Tibial nerve (tissue), 4 donors: ENCODE measurements at regions not wholly inside any gene's neighbourhood (a gene's known extent, or its start where the extent isn't known, plus 50 kb on each side); places are given as distances from the start of the nearest gene placed in this dataset.
A peak's percentile ranks its signal among the peaks of the same experiment; 100 is the strongest.

ENCODE experiments used
- DNase-seq, 2 donors: peaks; one replicate each; pipeline ENCODE4 v3.0.0-alpha.2; 2019; ENCODE audit warnings: low spot score in 2 of 2
- H3K27ac ChIP-seq, 4 donors: fragments of 200-600 bp; sonication (generic) in 3 of 4; one replicate each; pipeline ENCODE4 v1.5.1; 2017 to 2019; ENCODE audit warnings: mild to moderate bottlenecking in 1 of 4
- H3K27me3 ChIP-seq, 2 donors: fragments of 200-600 bp; sonication (generic) in 1 of 2; one replicate each; pipeline versions ENCODE4 v1.5.1 to v1.6.0; 2017 to 2019
- H3K36me3 ChIP-seq, 3 donors: fragments of 200-600 bp; sonication (generic); one replicate each; pipeline ENCODE4 v1.5.1; 2018 to 2019
- H3K4me1 ChIP-seq, 4 donors: fragments of 200-600 bp; sonication (generic) in 3 of 4; one replicate each; pipeline ENCODE4 v1.5.1; 2017 to 2019
- H3K4me3 ChIP-seq, 4 donors: fragments of 200-600 bp; sonication (generic) in 3 of 4; one replicate each; pipeline ENCODE4 v1.5.1; 2017 to 2019; ENCODE audit warnings: mild to moderate bottlenecking in 1 of 4, moderate library complexity in 1 of 4
- H3K9me3 ChIP-seq, 4 donors: fragments of 200-600 bp; sonication (generic) in 3 of 4; one replicate each; pipeline ENCODE4 v1.5.1; 2017 to 2019
- EP300 ChIP-seq, 2 donors: sonication (generic); formaldehyde crosslinking; IDR thresholded peaks; one replicate each; pipeline ENCODE4 v1.6.1; 2017; ENCODE audit warnings: antibody characterized with exemption in 2 of 2, mild to moderate bottlenecking in 1 of 2
- POLR2A ChIP-seq, 2 donors: fragments of 450-650 bp; IDR thresholded peaks; one replicate each; pipeline ENCODE4 v1.6.1; 2017; ENCODE audit warnings: antibody characterized with exemption in 2 of 2, mild to moderate bottlenecking in 2 of 2, moderate library complexity in 2 of 2
- WGBS, 2 donors: methylation state at CpG; one replicate each; pipeline ENCODE4 v1.1.5; 2018; 5-methylcytosine and 5-hydroxymethylcytosine counted together
- TF ChIP-seq, protein P1 (sequence below), 5 experiments: fragments of 200-600 bp in 3 of 5; fragments of 450-650 bp in 2 of 5; sonication (generic) in 3 of 5; IDR thresholded peaks; one replicate each; pipeline ENCODE4 v1.5.1; 2016 to 2019; ENCODE audit warnings: antibody characterized with exemption in 5 of 5, mild to moderate bottlenecking in 3 of 5, moderate library complexity in 2 of 5

DNA sequence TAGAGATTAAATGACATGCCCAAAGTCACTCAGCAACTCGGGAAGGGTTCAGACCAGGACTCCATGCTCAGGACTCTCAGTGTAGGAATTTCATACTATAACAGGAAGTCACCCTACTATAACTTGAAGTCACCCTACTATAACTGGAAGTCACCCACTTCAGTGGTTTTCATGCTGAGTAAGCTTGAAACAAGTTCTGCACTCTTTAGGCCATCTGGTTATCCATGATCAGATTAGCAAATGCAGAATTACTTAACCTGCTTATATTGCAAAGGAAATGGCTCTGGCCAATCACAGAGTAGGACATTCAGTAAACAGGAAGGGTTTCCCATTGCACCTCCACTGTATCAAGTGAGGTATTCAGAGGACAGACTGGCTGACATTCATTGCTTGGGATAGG, 1240.4 kb downstream of the GATA3 start:
- Histone ChIP-seq H3K27me3 (no peaks in the 10 kb centered on the region), H3K27ac (no peak overlapping the region), H3K9me3 (no peaks in the 10 kb centered on the region), H3K36me3 (no peaks in the 10 kb centered on the region), H3K4me3 (no peak overlapping the region), H3K4me1 (no peaks in the 10 kb centered on the region)
- TF ChIP-seq, protein P1, sequence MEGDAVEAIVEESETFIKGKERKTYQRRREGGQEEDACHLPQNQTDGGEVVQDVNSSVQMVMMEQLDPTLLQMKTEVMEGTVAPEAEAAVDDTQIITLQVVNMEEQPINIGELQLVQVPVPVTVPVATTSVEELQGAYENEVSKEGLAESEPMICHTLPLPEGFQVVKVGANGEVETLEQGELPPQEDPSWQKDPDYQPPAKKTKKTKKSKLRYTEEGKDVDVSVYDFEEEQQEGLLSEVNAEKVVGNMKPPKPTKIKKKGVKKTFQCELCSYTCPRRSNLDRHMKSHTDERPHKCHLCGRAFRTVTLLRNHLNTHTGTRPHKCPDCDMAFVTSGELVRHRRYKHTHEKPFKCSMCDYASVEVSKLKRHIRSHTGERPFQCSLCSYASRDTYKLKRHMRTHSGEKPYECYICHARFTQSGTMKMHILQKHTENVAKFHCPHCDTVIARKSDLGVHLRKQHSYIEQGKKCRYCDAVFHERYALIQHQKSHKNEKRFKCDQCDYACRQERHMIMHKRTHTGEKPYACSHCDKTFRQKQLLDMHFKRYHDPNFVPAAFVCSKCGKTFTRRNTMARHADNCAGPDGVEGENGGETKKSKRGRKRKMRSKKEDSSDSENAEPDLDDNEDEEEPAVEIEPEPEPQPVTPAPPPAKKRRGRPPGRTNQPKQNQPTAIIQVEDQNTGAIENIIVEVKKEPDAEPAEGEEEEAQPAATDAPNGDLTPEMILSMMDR (IDR thresholded peaks at IDR 0.05): no peak
- TF ChIP-seq EP300 (IDR thresholded peaks at IDR 0.05): no peak
- TF ChIP-seq POLR2A (IDR thresholded peaks at IDR 0.05): no peak
- WGBS, 2 donors: 70 to 83% methylated on average over 1 of the region's 1 CpG
- no peak for DNase-seq

DNA sequence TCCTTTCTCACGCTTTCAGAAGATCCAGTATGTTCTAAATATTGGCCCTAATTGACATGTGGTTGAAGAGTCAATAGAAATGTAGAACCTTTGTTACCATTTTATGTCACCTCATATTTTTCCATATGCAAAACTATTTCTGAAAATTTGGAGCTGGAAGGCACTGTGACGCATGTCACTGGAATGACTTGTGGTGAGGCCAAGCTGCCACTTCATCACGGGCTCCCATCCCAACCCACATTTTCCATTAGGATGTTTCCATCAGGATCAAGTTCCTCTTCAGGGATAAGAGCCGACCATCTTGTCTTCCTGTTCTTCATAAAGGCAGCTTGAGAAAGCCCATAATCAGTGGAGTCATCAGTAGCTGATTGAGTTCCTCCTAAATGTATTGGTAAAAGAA, 1241.7 kb downstream of the GATA3 start:
- Histone ChIP-seq H3K4me1 (no peaks in the 10 kb centered on the region), H3K9me3 (no peaks in the 10 kb centered on the region), H3K27me3 (no peaks in the 10 kb centered on the region), H3K27ac (no peak overlapping the region), H3K4me3 (no peak overlapping the region), H3K36me3 (no peaks in the 10 kb centered on the region)
- 89 to 93% methylated on average over 4 of the region's 4 CpGs for WGBS, 2 donors
- DNase-seq: no peak
- TF ChIP-seq EP300 (IDR thresholded peaks at IDR 0.05) (no peak), POLR2A (IDR thresholded peaks at IDR 0.05) (no peak)
- TF ChIP-seq, protein P1 (IDR thresholded peaks at IDR 0.05): no peak

DNA sequence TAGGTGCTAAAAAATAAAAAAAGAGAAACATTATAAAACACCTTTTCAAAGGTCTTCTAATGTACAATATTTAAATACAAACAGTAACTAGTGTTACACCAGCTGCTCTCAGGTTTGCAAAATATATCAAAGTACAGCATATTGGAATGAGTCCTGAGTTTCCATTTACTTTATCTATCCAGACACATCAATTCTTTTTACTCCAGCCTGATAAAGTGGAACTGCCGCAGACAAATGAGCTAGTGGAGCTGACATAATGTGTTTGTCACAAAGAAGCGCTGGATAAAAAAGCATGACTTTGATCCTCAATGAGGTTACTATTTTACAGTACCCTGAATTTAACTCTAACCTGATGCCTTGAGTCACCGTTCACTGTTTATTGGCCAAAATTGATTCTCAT, 1243.1 kb downstream of the GATA3 start:
- Histone ChIP-seq H3K4me1 (no peaks in the 10 kb centered on the region), H3K27ac (no peak overlapping the region), H3K27me3 (no peaks in the 10 kb centered on the region), H3K36me3 (no peaks in the 10 kb centered on the region), H3K4me3 (no peak overlapping the region), H3K9me3 (no peaks in the 10 kb centered on the region)
- WGBS, 2 donors: 84 to 87% methylated on average over 3 of the region's 3 CpGs
- TF ChIP-seq, protein P1 (IDR thresholded peaks at IDR 0.05): no peak
- no peak for TF ChIP-seq POLR2A (IDR thresholded peaks at IDR 0.05)
- TF ChIP-seq EP300 (IDR thresholded peaks at IDR 0.05): no peak
- no peak for DNase-seq

DNA sequence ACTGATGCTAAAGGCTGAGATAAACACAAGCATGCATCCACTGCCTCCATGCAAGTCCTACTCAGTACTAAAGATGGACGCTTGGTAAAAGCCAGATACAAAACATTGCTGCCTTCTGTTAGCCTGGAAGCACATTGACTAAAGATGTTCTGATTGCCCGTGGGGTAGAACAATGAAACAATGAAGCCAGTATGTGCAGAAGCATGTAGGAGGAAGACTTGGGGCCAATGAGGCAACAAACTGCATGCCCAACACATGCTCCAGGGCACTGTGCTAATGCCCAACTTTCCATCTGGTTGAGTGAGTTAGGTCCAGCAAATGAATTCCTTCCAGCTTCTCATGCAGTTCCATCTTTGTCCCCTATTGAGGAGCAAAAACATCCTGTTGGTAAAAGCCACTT, 1245.5 kb downstream of the GATA3 start:
- Histone ChIP-seq H3K36me3 (no peaks in the 10 kb centered on the region), H3K27ac (no peak overlapping the region), H3K4me1 (no peaks in the 10 kb centered on the region), H3K27me3 (no peaks in the 10 kb centered on the region), H3K4me3 (no peak overlapping the region), H3K9me3 (no peaks in the 10 kb centered on the region)
- no peak for TF ChIP-seq EP300 (IDR thresholded peaks at IDR 0.05)
- TF ChIP-seq, protein P1 (IDR thresholded peaks at IDR 0.05): no peak
- no peak for TF ChIP-seq POLR2A (IDR thresholded peaks at IDR 0.05)
- no peak for DNase-seq
- WGBS, 2 donors: 40 to 48% methylated on average over 2 of the region's 2 CpGs

DNA sequence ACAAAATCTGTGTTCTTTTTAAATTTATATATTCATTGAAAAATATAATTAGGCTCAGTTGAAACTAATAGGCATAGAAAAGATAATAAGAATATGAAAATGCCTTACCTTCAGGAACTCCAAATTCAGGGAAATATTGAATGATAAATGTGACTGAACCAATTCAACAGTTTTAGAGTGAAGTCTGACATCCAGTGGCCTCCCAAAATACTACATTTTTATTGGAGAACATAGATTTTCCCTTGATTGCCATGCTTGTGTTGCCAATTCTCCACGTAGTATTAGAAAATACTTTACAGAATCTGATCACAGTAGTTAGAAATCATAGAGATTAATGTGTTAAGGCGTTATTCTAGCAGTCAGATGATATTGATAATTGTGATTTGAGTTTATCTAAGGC, 1246.7 kb downstream of the GATA3 start:
- WGBS, 2 donors: 21 to 36% methylated on average over 2 of the region's 2 CpGs
- Histone ChIP-seq H3K27ac (no peak overlapping the region), H3K9me3 (no peaks in the 10 kb centered on the region), H3K4me3 (no peak overlapping the region), H3K4me1 (no peaks in the 10 kb centered on the region), H3K36me3 (no peaks in the 10 kb centered on the region), H3K27me3 (no peaks in the 10 kb centered on the region)
- DNase-seq: no peak
- TF ChIP-seq, protein P1 (IDR thresholded peaks at IDR 0.05): peak in 3 of 5 experiments; percentile 9 to 23 (median 17)
- TF ChIP-seq EP300 (IDR thresholded peaks at IDR 0.05) (no peak), POLR2A (IDR thresholded peaks at IDR 0.05) (no peak)
